ENCODE measurements at regions not wholly inside any gene's neighbourhood (a gene's known extent, or its start where the extent isn't known, plus 50 kb on each side); places are given as distances from the start of the nearest gene placed in this dataset.

DNA sequence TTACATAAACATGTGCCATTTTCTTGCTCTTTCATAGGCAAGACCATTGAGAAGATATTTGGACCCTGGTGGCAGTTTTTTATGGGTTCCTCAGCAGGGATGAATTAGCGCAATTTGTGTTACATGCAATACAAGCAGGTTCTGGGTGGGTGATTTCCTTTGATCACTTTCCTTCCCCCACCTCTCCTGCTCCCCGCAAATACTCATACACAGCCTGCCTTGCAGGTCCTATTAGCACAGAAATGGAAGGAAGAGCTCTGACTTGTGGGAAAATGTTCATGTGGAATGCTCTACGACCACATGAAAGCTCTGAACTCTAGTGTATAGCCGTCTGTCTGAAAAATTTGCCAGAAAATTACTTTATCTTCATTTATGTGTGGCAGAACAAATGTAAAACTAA lies 361.0 kb upstream of the FAT1 start:
- TF ChIP-seq, protein P1, sequence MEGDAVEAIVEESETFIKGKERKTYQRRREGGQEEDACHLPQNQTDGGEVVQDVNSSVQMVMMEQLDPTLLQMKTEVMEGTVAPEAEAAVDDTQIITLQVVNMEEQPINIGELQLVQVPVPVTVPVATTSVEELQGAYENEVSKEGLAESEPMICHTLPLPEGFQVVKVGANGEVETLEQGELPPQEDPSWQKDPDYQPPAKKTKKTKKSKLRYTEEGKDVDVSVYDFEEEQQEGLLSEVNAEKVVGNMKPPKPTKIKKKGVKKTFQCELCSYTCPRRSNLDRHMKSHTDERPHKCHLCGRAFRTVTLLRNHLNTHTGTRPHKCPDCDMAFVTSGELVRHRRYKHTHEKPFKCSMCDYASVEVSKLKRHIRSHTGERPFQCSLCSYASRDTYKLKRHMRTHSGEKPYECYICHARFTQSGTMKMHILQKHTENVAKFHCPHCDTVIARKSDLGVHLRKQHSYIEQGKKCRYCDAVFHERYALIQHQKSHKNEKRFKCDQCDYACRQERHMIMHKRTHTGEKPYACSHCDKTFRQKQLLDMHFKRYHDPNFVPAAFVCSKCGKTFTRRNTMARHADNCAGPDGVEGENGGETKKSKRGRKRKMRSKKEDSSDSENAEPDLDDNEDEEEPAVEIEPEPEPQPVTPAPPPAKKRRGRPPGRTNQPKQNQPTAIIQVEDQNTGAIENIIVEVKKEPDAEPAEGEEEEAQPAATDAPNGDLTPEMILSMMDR (IDR thresholded peaks at IDR 0.05): no peak
- no peak for TF ChIP-seq EZH2 (IDR thresholded peaks at IDR 0.05)

All from neural progenitor cell (in vitro differentiated cells).